ENCODE measurements at regions not wholly inside any gene's neighbourhood (a gene's known extent, or its start where the extent isn't known, plus 50 kb on each side); places are given as distances from the start of the nearest gene placed in this dataset.

- CTCF ChIA-PET: no interaction called here
- Histone ChIP-seq H3K4me3 (ENCODE audit: insufficient read depth, low read depth, low read length) (no peak overlapping the region), H3K27me3 (ENCODE audit: control insufficient read depth, insufficient read depth, low read length) (peaks cover 3% of the 10 kb centered on the region; the same call in 1 of the 2 replicates), H3K23ac (ENCODE audit: low read depth, low read length) (no peak overlapping the region), H2BK120ac (ENCODE audit: low read depth, low read length) (no peak overlapping the region), H4K5ac (ENCODE audit: low read depth, low read length) (no peak overlapping the region), H4K91ac (ENCODE audit: insufficient read depth, low read depth, low read length) (no peak overlapping the region), H3K9me1 (ENCODE audit: insufficient read depth, low read length) (no peaks in the 10 kb centered on the region), H3K9me3 (ENCODE audit: control insufficient read depth, insufficient read depth, low read length) (no peaks in the 10 kb centered on the region; the same call in 1 of the 2 replicates), H3K79me1 (ENCODE audit: low read depth in 1 of 2, low read length in 2 of 2) (no peaks in the 10 kb centered on the region), H2BK15ac (ENCODE audit: low read depth, low read length) (no peak overlapping the region), H3K4me1 (ENCODE audit: control insufficient read depth, insufficient read depth, low read length) (no peaks in the 10 kb centered on the region), H3K4ac (ENCODE audit: low read depth, low read length) (no peak overlapping the region), H3K27ac (ENCODE audit: insufficient read depth, low read length) (no peak overlapping the region), H4K8ac (ENCODE audit: low read depth in 2 of 2, low read length in 2 of 2) (no peak overlapping the region), H2BK20ac (ENCODE audit: low read depth, low read length) (no peak overlapping the region), H3K9ac (ENCODE audit: low read depth, low read length) (no peak overlapping the region), H3K4me2 (ENCODE audit: low read depth, low read length) (no peak overlapping the region), H3K18ac (ENCODE audit: low read depth, low read length) (no peak overlapping the region), H2BK5ac (ENCODE audit: low read depth, low read length, poor library complexity, severe bottlenecking) (no peak overlapping the region), H2AK5ac (ENCODE audit: low read depth, low read length) (no peak overlapping the region), H3K56ac (ENCODE audit: extremely low read depth, insufficient read depth, low read length) (no peak overlapping the region), H3K36me3 (ENCODE audit: control insufficient read depth, insufficient read depth, low read length) (no peaks in the 10 kb centered on the region), H4K20me1 (ENCODE audit: insufficient read depth, low read length) (no peaks in the 10 kb centered on the region), H2AK9ac (replicated peaks; ENCODE audit: low read depth, low read length, poor library complexity) (no peak overlapping the region), H2AFZ (replicated peaks; ENCODE audit: low read length, poor library complexity) (no peak overlapping the region), H3K14ac (replicated peaks; ENCODE audit: low read depth, low read length) (no peak overlapping the region)
- WGBS, 2 experiments (ENCODE audit: extremely low coverage in 2 of 2, insufficient read length in 1 of 2): no CpG with 5 or more reads among the region's 3 CpGs
- DNase-seq: no peak
- dilution Hi-C loops (cut with HindIII; ENCODE audit: low sequenced_read_pairs, unreplicated experiment): no loop called here
- TF ChIP-seq FOS (IDR thresholded peaks at IDR 0.05; ENCODE audit: low read depth, low read length) (no peak), BHLHE40 (IDR thresholded peaks at IDR 0.05; ENCODE audit: low read depth, low read length) (no peak), RAD21 (IDR thresholded peaks at IDR 0.05; ENCODE audit: low read length) (no peak), NFE2L2 (IDR thresholded peaks at IDR 0.05; ENCODE audit: low read depth, low read length) (no peak), RCOR1 (IDR thresholded peaks at IDR 0.05; ENCODE audit: insufficient replicate concordance, low read length) (no peak), MAFK (IDR thresholded peaks at IDR 0.05; ENCODE audit: low read depth, low read length) (no peak), CTCF (conservative IDR thresholded peaks at IDR 0.05; ENCODE audit: low read depth, low read length) (no peak), POLR2A (IDR thresholded peaks at IDR 0.05; ENCODE audit: low read depth, low read length) (no peak), MAZ (IDR thresholded peaks at IDR 0.05; ENCODE audit: borderline replicate concordance, low read depth, low read length) (no peak), SMC3 (IDR thresholded peaks at IDR 0.05; ENCODE audit: low read depth, low read length) (no peak)
- POLR2A ChIA-PET (ENCODE audit: unreplicated experiment): no interaction called here
- BruUV-seq (replicated peaks): no TSS peak
- ATAC-seq (ENCODE audit: low read depth): no peak
- in situ Hi-C loops (cut with MboI; ENCODE audit: low sequenced_read_pairs): no loop called here
- intact Hi-C loops (cut with micrococcal nuclease): no loop called here
Observed at GRCh38 chr6:151682251-151682650, 125.2 kb upstream of the ESR1 start.
